IPS-18a (cell line): ENCODE measurements at regions not wholly inside any gene's neighbourhood (a gene's known extent, or its start where the extent isn't known, plus 50 kb on each side); places are given as distances from the start of the nearest gene placed in this dataset.

Source experiments
- H3K27ac ChIP-seq: one replicate; pipeline ENCODE4 v1.5.1; 2013; ENCODE audit warnings: low read length
- H3K27me3 ChIP-seq: one replicate; pipeline ENCODE4 v1.6.1; 2013; ENCODE audit warnings: mild to moderate bottlenecking, low read length; ENCODE audit not compliant: control insufficient read depth, insufficient read depth
- H3K36me3 ChIP-seq: one replicate; pipeline ENCODE4 v1.6.1; 2013; ENCODE audit warnings: low read depth, low read length; ENCODE audit not compliant: control insufficient read depth
- H3K4me1 ChIP-seq: one replicate; pipeline ENCODE4 v1.6.1; 2013; ENCODE audit warnings: low read depth, low read length; ENCODE audit not compliant: control insufficient read depth
- H3K4me3 ChIP-seq: one replicate; pipeline ENCODE4 v1.5.1; 2013; ENCODE audit warnings: low read length
- H3K9ac ChIP-seq: one replicate; pipeline ENCODE4 v1.6.1; 2013; ENCODE audit warnings: mild to moderate bottlenecking, low read length, moderate library complexity
- H3K9me3 ChIP-seq: one replicate; pipeline ENCODE4 v1.6.1; 2013; ENCODE audit warnings: low read depth, low read length; ENCODE audit not compliant: control insufficient read depth

DNA sequence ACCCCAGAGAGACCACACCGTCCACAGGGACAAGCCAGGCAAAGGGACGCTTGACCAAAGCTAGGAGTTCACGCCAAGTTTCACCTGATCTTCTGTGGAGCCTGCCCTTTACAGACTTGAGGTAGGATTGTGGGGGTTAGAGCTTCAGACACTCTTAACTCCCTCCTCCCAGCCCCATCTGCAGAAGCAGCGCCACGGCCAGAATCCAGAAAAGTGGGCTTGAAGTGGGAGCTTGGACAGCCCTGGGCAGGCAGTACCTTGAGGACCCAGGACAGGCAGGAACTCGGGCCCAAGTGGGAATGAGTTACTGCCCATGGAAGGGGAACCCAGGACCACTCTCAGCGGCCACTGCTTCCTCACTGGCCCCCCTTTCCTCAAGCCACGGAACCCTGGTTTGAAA is 695.9 kb downstream of the TBC1D22A start:
- no peak overlapping the region for H3K4me3 ChIP-seq
- no peaks in the 10 kb centered on the region for H3K27me3 ChIP-seq
- H3K27ac ChIP-seq, result no peak overlapping the region
- H3K36me3 ChIP-seq, result no peaks in the 10 kb centered on the region
- H3K9ac ChIP-seq, result no peak overlapping the region
- H3K4me1 ChIP-seq, result no peaks in the 10 kb centered on the region
- peaks cover 68% of the 10 kb centered on the region for H3K9me3 ChIP-seq

DNA sequence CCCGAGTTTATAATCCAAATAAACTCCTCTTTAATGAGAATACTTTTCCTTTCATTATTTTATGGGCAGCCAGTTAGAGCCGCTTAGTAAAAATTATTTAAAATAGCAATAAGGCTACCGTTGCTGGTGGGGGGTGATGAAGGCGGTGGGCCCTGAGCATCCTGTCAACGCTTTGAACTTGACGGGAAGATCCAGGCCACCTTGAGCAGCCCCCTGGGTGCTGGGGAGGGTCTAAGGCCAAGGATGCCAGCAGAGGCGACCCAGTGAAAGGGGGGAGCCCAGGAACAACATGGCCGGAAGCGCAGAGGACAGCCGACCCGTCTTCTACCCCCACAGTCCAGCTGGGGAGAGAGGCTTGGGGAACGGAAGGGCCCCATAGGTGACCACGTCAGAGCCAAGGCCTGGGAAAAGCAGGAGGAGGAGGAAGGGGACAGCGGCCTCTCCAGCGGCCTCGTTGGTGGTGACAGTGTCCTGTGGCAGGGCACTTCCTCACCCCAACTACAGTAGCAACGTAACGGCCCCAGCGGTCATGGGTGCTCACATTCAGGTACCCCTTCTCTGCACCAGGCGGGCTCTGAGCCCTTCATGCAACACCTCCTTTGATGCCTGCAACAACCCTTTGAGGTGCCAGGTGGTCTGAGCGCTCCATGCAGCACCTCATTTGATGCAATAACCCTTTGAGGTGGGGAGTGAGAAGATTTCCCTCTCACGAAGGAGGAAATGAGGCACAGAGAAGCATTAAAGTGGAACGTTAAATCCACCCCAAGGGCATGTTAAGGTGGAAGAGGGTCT is 695.3 kb downstream of the TBC1D22A start:
- H3K4me1 ChIP-seq, result no peaks in the 10 kb centered on the region
- H3K9me3 ChIP-seq, result peaks cover 68% of the 10 kb centered on the region
- no peaks in the 10 kb centered on the region for H3K36me3 ChIP-seq
- H3K27me3 ChIP-seq, result no peaks in the 10 kb centered on the region
- no peak overlapping the region for H3K27ac ChIP-seq
- no peak overlapping the region for H3K9ac ChIP-seq
- no peak overlapping the region for H3K4me3 ChIP-seq

DNA sequence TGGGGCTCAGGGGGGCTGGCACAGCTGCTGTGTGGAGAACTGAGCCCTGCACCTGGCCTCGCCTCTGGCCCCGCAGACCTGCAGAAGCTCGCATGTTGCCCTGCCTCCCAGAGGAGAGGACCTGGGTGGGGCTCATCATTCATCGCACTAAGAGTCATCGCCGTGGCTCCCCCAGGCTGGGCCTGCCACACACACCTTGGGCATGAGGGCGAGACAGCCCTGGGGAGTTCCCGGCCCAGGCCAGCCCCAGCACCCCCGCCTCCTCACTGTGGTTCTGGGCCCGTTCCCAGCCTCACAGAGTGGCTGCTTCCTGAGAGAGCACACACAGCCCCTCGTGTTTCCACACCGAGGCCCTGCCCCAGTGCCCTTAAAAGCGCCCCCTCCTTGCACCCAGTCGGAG is 694.6 kb downstream of the TBC1D22A start:
- Histone ChIP-seq H3K27me3 (no peaks in the 10 kb centered on the region), H3K4me3 (no peak overlapping the region), H3K27ac (no peak overlapping the region), H3K9me3 (peaks cover 72% of the 10 kb centered on the region), H3K36me3 (no peaks in the 10 kb centered on the region), H3K9ac (no peak overlapping the region), H3K4me1 (no peaks in the 10 kb centered on the region)

DNA sequence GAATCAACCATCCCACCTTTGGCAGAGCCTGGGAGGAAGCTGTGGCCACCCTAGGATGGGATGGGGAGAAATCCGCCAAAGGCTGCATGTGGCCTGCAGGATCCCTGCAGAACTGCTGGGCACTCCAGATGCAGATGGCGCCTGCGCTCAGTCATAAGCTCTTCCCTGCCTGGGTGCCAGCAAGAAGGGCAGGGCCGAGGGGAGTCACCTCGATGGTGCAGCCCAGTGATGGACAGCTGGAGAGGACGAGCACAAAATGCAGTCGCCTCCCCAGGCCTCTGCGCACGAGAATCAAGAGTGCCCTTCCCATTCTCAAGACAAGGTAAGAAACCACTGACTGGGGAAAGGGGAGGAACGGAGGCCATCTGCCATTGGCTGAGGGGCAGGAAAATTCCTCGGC is 693.6 kb downstream of the TBC1D22A start:
- Histone ChIP-seq H3K27ac (no peak overlapping the region), H3K9me3 (peaks cover 76% of the 10 kb centered on the region), H3K4me1 (no peaks in the 10 kb centered on the region), H3K4me3 (no peak overlapping the region), H3K9ac (no peak overlapping the region), H3K27me3 (no peaks in the 10 kb centered on the region), H3K36me3 (no peaks in the 10 kb centered on the region)

DNA sequence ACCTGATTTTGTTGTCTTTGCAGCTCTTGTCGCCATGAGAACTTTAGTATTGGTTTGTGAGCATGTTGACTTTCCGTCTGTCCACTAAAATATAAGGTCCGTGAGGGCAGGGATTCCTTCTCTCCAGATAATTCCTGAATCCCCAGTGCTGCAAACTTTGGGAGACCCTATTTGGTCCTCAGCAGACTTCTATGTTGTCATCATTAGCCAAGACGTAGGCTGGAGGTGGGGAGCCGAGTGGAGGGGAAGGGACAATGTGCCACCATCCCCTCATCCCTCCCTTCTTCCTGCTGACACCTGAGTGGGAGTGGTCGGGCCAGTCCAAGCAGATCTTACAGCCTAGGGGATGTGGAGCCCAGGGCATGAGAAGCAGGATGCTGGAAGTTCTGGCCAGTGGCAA is 690.6 kb downstream of the TBC1D22A start:
- no peak overlapping the region for H3K4me3 ChIP-seq
- H3K36me3 ChIP-seq, result no peaks in the 10 kb centered on the region
- peaks cover 72% of the 10 kb centered on the region for H3K9me3 ChIP-seq
- H3K4me1 ChIP-seq, result no peaks in the 10 kb centered on the region
- H3K27ac ChIP-seq, result no peak overlapping the region
- H3K27me3 ChIP-seq, result no peaks in the 10 kb centered on the region
- H3K9ac ChIP-seq, result no peak overlapping the region

DNA sequence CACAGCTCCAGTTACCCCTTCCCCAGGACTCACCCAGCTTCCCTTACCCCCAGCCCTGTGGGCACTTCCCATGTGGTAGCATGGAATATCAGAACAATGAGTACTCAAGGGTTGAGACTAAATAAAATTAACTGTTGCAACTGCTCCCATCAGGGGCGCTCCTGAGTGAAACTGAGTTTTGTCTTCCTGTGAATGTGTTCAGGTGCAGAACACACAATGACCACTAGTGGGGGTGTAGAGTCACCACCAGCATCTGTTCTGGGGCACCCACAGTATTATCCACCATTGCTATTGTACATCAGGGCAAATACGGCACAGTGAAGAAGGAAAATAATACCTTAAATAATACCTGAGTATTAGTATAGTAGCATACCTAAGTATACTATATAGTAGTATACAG is 689.7 kb downstream of the TBC1D22A start:
- Histone ChIP-seq H3K4me3 (no peak overlapping the region), H3K4me1 (no peaks in the 10 kb centered on the region), H3K9ac (no peak overlapping the region), H3K27ac (no peak overlapping the region), H3K36me3 (no peaks in the 10 kb centered on the region), H3K27me3 (no peaks in the 10 kb centered on the region), H3K9me3 (peaks cover 68% of the 10 kb centered on the region)

DNA sequence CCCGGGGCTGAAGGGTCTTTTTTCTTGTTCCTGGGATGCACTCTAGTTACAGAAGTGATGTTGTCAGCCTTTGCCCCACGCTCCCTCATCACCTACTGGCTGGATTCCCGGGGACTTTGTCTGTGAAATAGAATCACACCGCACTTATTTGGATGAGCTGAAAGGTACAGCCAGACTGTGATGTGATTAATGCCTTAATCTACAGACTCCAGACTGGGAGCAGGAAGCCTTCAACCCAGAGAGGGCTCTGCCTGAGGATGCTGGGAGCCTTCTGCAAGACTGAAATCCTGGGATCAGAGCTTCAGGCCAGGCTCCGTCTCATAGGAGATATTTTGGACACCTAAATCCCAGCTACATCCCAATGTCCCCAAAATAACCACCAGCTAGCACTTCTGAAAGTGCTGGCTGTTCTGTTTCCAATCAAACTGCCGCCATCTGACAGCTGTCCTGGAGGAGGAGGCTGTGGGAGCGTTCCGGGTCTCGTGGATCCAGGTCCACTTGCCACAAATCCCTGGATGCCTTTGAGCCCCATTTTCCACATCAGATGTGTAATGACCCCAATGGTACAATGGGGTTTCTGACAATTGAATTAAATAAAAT is 688.5 kb downstream of the TBC1D22A start:
- H3K4me1 ChIP-seq, result no peaks in the 10 kb centered on the region
- H3K36me3 ChIP-seq, result no peaks in the 10 kb centered on the region
- no peak overlapping the region for H3K27ac ChIP-seq
- H3K27me3 ChIP-seq, result no peaks in the 10 kb centered on the region
- no peak overlapping the region for H3K4me3 ChIP-seq
- peaks cover 66% of the 10 kb centered on the region for H3K9me3 ChIP-seq
- H3K9ac ChIP-seq, result no peak overlapping the region

DNA sequence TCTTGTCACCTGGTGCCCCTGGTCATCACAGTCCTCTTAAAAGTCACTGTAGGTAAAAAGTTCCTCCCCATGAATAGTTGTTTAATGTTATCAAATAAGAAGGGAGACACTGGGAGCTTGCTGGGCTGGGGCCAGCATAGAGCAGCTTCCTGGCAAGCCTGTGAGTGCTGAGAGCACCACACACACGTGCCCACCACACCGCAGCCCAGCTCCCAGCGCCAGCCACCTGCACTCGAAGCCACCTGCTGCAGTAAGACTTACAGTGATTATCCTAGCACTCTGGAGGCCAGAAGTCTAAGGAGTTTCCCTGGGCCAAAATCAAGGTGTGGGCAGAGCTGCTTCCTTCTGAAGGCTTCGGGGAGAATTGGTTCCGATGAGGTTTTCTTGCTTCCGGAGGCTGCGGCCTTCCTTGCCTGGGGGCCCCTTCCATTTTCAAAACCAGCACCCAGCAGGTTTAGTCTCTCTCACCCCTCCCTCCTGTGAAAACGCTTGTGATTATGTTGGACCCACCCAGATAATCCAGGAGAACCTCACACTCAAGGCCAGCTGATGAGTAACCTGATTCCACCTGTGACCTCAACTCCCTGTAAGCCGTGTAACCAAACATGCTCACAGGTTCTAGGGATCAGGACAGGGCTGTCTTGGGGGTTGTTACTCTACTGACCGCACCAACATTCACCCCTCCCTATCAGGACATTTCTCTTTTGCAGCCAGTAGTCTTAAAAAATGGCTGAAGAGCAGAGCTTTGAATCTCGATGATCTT is 687.2 kb downstream of the TBC1D22A start:
- H3K36me3 ChIP-seq, result no peaks in the 10 kb centered on the region
- no peaks in the 10 kb centered on the region for H3K27me3 ChIP-seq
- H3K9ac ChIP-seq, result no peak overlapping the region
- no peak overlapping the region for H3K4me3 ChIP-seq
- no peaks in the 10 kb centered on the region for H3K4me1 ChIP-seq
- H3K27ac ChIP-seq, result no peak overlapping the region
- peaks cover 65% of the 10 kb centered on the region for H3K9me3 ChIP-seq

DNA sequence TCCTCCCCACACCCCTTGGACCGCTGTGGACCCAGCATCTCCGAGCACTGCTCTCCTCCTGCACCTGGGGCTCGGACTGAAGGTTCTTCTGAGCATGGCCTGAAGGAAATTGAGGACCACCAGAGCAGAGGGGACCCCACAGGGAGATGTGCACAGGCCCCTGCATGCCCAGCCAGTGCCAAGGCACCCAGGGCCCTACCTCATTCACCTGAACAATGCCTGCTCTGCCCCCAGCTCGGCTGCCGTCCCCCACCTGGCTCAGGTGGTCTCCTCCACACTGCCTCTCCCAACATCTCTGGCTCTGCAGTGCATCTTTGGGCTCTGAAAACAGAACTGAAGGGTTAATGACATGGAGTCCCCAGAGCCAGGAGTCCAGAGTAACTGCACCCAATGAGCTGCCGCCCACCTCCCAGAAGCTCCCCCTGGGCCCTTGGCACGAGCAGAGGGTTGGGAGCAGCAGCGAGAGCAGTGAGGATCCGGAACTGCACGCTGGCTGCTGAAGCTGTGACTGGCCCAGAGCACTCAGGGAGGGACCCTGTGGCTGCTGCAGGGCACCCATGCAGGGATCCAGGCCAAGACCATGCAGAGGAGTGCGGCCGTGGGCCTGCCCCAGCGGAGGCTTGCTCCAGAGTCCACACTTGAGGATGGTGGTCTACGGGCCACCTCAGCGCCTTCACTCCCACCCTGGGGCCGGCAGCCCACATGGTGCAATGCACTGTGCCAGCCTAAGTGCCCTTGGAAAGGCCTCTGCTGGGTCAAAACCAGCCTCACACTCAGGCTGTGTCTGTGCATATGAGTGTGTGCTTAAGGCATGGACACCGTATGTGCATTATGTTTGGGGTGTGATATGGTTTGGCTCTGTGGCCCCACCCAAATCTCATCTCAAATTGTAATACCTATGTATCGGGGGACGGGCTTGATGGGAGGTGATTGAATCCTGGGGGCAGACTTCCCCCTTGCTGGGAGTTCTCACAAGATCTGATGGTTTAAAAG is 686.1 kb downstream of the TBC1D22A start:
- Histone ChIP-seq H3K27me3 (no peaks in the 10 kb centered on the region), H3K4me1 (no peaks in the 10 kb centered on the region), H3K9me3 (peaks cover 65% of the 10 kb centered on the region), H3K4me3 (no peak overlapping the region), H3K36me3 (no peaks in the 10 kb centered on the region), H3K9ac (no peak overlapping the region), H3K27ac (no peak overlapping the region)

DNA sequence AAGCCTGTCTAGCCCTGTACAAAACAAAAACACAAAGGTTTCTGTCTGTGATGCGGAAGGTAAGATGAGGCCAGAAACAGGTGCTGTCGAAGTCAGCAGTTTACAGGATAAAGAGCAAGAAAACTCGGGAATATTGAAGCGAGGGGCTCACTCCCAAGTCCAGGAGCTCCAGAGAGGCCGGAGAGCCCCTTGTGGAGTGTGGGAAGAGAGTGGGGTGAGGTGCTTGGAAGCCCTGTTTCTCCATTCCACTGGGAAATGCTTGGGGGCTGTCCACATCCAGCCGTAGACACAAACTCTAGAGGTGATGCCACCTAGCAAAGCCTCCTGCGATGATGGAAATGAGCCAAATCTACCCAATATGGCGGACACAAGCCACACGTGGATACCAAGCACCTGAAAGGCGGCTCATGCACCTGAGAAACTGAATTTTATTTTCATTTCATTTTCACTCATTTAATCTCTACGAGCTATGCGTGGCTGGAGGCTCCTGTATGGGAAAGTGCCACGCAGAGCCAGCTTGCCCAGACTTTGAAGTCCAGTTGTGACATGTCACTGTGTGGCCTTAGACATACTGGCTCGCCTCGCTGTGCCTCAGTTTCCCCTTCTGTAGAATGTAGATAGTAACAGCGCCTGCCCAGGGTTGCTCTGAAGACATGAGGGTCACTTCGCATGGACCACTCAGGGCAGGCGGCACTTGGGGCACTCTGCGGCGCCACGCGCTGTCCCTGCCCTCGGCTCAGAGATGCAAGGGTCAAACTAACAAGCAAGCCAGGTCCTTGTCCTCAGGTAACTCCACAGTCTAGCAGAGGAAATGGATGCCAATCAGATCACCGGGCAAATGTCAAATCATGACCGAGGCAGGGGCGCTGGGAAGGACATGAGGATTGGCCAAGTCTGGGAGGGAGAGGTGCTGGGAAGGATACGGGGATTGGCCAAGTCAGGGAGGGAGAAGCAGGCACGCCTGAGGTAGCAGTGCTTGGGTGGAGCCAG is 684.7 kb downstream of the TBC1D22A start:
- no peaks in the 10 kb centered on the region for H3K27me3 ChIP-seq
- H3K27ac ChIP-seq, result no peak overlapping the region
- H3K4me3 ChIP-seq, result no peak overlapping the region
- no peak overlapping the region for H3K9ac ChIP-seq
- H3K36me3 ChIP-seq, result no peaks in the 10 kb centered on the region
- peaks cover 63% of the 10 kb centered on the region for H3K9me3 ChIP-seq
- H3K4me1 ChIP-seq, result no peaks in the 10 kb centered on the region
